SW480 (cell line): ENCODE measurements at regions not wholly inside any gene's neighbourhood (a gene's known extent, or its start where the extent isn't known, plus 50 kb on each side); places are given as distances from the start of the nearest gene placed in this dataset.

Experiments
- DNase-seq: peaks from one replicate; pipeline ENCODE4 v3.0.0-alpha.2; 2016; ENCODE audit warnings: low spot score

- DNase-seq = no peak
Observed at GRCh38 chr5:4319478-4320128, 724.0 kb downstream of the IRX1 start.

GRCh38 chr5:4330327-4330726 lies 734.7 kb downstream of the IRX1 start:
- no peak for DNase-seq

GRCh38 chr5:4335078-4335477 lies 739.4 kb downstream of the IRX1 start:
- DNase-seq = no peak

GRCh38 chr5:4337519-4337918 lies 741.9 kb downstream of the IRX1 start:
- no peak for DNase-seq

GRCh38 chr5:4339949-4340348 lies 744.3 kb downstream of the IRX1 start:
- no peak for DNase-seq

- no peak for DNase-seq
Observed at GRCh38 chr5:4345850-4346249, 750.2 kb downstream of the IRX1 start.

GRCh38 chr5:4348423-4348822 lies 752.8 kb downstream of the IRX1 start:
- peak; percentile 43 for DNase-seq

- DNase-seq = no peak
Observed at GRCh38 chr5:4348919-4349318, 753.3 kb downstream of the IRX1 start.

GRCh38 chr5:4356201-4356600 lies 760.6 kb downstream of the IRX1 start:
- no peak for DNase-seq

- DNase-seq = no peak
Observed at GRCh38 chr5:4359847-4360246, 764.2 kb downstream of the IRX1 start.

- DNase-seq = peak; percentile 14
Observed at GRCh38 chr5:4361753-4362152, 766.1 kb downstream of the IRX1 start.

- DNase-seq = no peak
Observed at GRCh38 chr5:4362411-4362810, 766.8 kb downstream of the IRX1 start.

- DNase-seq = no peak
Observed at GRCh38 chr5:4363045-4363444, 767.4 kb downstream of the IRX1 start.

- DNase-seq = no peak
Observed at GRCh38 chr5:4366628-4367027, 771.0 kb downstream of the IRX1 start.

GRCh38 chr5:4370218-4370617 lies 769.9 kb upstream of the ADAMTS16 start:
- no peak for DNase-seq

GRCh38 chr5:4372481-4372880 lies 767.6 kb upstream of the ADAMTS16 start:
- peak; percentile 69 for DNase-seq

GRCh38 chr5:4373051-4373820 lies 766.9 kb upstream of the ADAMTS16 start:
- DNase-seq = peak; percentile 55

GRCh38 chr5:4374866-4375265 lies 765.3 kb upstream of the ADAMTS16 start:
- DNase-seq = peak; percentile 8

GRCh38 chr5:4375640-4376039 lies 764.5 kb upstream of the ADAMTS16 start:
- DNase-seq = no peak

GRCh38 chr5:4383102-4383501 lies 757.0 kb upstream of the ADAMTS16 start:
- no peak for DNase-seq

GRCh38 chr5:4383518-4384198 lies 756.5 kb upstream of the ADAMTS16 start:
- DNase-seq = no peak

- no peak for DNase-seq
Observed at GRCh38 chr5:4384649-4385048, 755.5 kb upstream of the ADAMTS16 start.

- no peak for DNase-seq
Observed at GRCh38 chr5:4386152-4386551, 754.0 kb upstream of the ADAMTS16 start.
